Hematopoietic multipotent progenitor cell treated with erythropoietin and hydrocortisone succinate and interleukin-3 and kit ligand, for 6 days (in vitro differentiated cells): ENCODE measurements at regions not wholly inside any gene's neighbourhood (a gene's known extent, or its start where the extent isn't known, plus 50 kb on each side); places are given as distances from the start of the nearest gene placed in this dataset.
"Not testable (repeated sequence)": the region's sequence is repeated elsewhere in the genome, so short reads cannot be mapped to it uniquely, and the experiment has no call there.

Experiments
- DNase-seq: peaks from one replicate; pipeline ENCODE4 v3.0.0-alpha.2; 2015

- DNase-seq: no peak
Measured at GRCh38 chr7:153696242-153696641, 356.0 kb upstream of the DPP6 start.

DNA sequence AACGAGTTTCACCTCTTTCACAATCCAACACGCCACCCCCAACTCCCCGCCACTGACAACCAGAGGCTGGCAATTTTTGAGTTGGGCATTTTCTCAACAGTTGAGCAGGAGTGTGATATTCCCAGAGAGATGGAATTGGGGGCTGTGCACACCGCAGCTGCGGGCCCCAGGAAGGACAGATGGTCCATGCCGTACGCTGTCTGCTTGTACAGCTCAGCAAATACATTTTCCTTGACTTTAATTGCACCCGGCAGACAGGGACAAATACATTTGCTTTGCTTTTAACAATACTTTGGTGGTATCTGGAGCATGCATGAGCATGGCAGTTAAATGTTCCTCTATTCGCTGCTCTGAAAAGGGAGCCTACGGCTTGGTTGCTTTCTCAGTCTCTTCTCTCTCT lies 354.2 kb upstream of the DPP6 start:
- no peak for DNase-seq

- no peak for DNase-seq
Measured at GRCh38 chr7:153701678-153702077, 350.5 kb upstream of the DPP6 start.

- not testable (repeated sequence) for DNase-seq
Measured at GRCh38 chr7:153723892-153724291, 328.3 kb upstream of the DPP6 start.

GRCh38 chr7:153731504-153731903 lies 320.7 kb upstream of the DPP6 start:
- not testable (repeated sequence) for DNase-seq

- not testable (repeated sequence) for DNase-seq
Measured at GRCh38 chr7:153743434-153743833, 308.8 kb upstream of the DPP6 start.

DNA sequence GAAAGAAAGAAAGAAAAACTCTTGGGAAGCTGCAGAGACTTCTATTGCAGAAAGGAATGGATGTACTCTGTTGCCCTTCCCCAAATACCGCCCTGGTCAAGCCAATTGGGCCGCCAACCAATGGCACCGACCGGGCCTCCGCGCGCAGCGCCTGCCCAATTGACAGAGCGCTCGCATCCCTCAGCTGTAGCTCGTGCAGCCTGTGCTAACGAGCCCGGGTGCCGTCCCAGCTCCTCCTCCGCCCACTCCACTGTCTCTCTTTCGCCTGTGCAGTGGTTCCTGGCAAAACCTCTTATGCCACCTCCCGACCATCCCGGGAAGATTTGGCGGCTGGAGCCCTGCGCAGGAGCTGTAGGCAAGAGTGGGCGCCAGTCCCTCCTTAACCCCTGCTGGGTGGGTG lies 304.2 kb upstream of the DPP6 start:
- not testable (repeated sequence) for DNase-seq

DNA sequence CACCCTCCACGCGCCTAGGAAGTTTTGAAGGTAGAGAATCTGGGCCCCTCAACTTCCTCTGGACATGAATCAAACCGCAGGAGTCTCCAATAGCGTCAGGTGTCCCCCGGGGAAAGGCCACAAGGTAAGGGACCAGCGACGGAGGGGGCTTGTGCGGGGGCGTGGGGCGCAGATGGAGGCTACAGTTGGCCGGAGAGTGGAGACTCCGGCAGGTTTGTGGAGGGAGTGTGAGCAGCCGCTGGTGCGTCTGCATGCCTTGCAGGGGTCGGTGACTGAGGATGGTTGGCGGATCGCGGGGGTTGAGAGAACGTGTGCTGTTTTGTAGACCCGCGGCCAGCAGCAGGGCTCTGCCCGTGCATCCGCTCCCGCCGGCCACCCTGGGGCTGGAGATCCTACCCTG lies 303.3 kb upstream of the DPP6 start:
- not testable (repeated sequence) for DNase-seq

- DNase-seq: not testable (repeated sequence)
Measured at GRCh38 chr7:153765869-153766268, 286.3 kb upstream of the DPP6 start.

DNA sequence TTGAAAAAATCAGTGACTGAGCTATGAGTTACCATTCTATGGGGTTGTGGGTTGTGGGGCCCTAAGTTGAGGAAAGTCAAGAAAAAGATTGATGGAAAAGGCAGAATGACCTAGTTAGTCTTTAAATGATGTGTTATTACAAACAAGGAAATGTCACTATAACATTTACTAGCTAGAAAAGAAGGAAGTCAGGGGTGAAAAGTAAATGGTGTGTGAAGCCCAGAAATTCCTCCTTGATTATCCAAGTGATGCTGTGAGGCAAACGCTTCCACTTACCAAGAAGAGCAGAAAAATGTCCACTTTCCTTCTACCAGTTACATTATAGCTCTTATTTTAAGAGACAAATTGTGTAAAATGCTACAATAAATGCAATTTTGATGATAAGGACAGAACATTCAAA lies 285.3 kb upstream of the DPP6 start:
- DNase-seq: not testable (repeated sequence)

DNA sequence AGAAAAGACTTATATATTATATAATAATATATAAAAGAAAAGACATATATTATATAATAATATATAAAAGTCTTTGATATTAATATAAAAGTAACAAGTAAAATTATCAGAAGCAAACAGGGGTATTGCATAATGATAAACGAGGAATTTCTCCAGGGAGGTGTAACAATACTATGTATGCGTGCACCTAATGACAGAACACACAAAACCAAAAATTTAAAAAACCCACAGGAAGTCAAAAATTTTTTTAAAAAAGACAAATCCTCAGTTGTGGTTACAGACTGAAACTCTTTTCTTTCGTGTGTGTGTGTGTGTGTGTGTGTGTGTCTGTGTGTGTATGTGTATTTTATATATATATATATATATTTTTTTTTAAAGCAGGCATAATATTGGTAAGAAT lies 279.2 kb upstream of the DPP6 start:
- no peak for DNase-seq

GRCh38 chr7:153776940-153777339 lies 275.3 kb upstream of the DPP6 start:
- not testable (repeated sequence) for DNase-seq

DNA sequence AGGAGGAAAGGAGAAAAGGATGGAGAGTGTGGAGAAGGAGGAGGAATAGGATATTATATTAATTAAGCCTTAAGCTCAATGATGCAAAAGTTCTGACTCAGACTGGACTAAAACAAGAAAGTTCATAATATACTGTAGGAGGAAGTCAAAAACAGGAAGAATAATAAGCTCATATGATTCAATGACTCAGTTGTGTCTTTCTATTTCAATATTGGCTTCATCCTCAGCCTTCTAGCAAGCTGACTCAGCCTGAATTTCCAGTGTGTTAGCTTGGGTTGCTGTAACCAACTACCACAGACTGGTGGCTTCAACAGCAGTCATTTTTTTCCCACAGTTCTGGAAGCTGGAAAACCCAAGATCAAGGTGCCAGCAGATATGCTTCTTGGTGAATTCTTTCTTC lies 254.8 kb upstream of the DPP6 start:
- DNase-seq: not testable (repeated sequence)

- DNase-seq: no peak
Measured at GRCh38 chr7:153808117-153808516, 244.1 kb upstream of the DPP6 start.

GRCh38 chr7:153829525-153829924 lies 222.7 kb upstream of the DPP6 start:
- no peak for DNase-seq

DNA sequence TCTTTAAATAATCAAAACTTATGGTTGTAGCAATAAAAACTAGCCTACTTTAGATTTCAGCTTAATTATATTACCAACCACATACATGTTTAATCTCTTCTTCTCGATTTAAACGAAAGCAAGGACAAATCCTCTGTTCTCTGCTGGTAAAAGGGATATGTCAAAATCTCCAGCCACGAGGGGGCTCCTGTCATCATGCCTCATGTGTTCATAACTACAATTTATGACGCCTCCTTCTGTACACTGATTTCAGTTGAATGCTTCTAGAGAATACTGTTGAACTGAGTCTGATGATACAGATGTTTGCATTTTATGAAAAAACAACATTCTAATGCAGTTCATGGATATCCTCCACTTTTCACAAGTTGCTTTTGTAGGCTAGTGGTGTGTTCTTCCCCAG lies 220.0 kb upstream of the DPP6 start:
- peak; percentile 2 for DNase-seq

GRCh38 chr7:153835103-153835502 lies 217.1 kb upstream of the DPP6 start:
- DNase-seq: no peak

DNA sequence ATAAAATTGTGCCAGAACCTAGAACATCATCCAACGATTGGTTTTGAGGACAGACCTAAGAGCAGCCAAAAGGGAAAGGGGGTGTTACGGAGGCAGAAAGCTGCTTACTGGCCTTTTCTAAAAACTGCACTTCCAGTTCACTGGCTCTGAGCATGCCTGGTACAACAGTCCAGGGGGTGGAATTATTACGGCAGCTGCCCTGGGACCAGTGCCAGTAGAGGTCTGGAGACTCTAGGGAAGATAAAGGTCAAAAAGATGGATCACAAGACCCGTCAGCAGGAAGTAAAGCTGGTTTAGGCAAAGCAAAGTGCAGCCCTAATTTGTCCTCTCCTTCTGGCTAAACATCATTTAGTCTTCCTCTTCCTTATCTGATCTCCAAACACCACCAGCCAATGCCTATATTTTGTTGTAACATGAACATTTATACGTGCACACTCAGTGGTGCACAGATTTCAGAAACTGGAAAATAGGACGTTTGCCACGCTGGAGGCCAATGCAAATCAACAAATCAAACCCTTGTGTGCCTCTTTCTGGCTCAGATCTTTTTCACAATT lies 216.4 kb upstream of the DPP6 start:
- DNase-seq: no peak

- DNase-seq: no peak
Measured at GRCh38 chr7:153838591-153838990, 213.6 kb upstream of the DPP6 start.

DNA sequence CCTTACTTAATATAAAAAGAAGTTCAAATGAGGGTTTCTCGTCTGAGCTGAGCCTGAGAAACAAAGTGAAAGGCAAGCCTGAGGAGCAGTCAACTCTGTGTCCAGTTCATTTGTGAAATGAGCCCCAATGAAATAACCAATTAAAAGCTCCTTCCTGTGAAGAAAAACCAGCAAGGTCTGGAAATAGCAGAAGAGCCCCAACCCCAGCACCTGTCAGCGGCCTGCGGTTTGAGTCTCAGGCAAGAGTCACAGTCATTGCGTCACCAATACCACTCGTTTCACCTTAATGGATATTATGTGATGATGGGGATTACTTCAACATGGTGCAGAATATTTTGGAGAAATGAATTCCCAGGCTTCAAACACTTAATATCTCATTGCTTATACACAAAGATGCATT lies 211.3 kb upstream of the DPP6 start:
- no peak for DNase-seq

DNA sequence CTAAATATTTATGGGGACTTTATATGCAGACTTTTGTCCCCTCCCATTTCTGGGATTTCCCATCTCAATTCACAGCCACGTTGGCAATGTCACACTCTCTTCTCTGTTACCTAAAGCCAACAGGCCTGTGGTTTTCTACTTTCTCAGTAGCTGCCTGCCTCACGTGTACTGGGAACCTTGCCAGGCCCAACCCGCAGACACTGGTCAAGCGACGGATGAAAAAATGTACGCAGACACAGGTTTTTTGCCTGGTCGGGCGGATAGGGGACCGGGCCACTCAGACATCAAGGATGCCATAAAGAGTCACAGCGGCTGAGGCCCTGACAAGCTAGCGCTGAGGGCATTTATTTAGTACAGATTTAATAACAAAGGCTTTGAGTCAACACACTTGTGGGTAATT lies 204.4 kb upstream of the DPP6 start:
- DNase-seq: no peak

- DNase-seq: no peak
Measured at GRCh38 chr7:153852261-153852660, 199.9 kb upstream of the DPP6 start.

GRCh38 chr7:153858355-153858754 lies 193.8 kb upstream of the DPP6 start:
- no peak for DNase-seq

GRCh38 chr7:153859239-153859638 lies 193.0 kb upstream of the DPP6 start:
- no peak for DNase-seq
